GM12878 (cell line): ENCODE measurements at regions not wholly inside any gene's neighbourhood (a gene's known extent, or its start where the extent isn't known, plus 50 kb on each side); places are given as distances from the start of the nearest gene placed in this dataset.

ENCODE experiments used
- ATAC-seq: fragments of 200-7000 bp; cut with Tn5 transposase; 3 replicates; pipeline ENCODE4 v1.9.1; 2020; ENCODE audit warnings: mild to moderate bottlenecking, moderate library complexity
- BruUV-seq: library from RNA; stranded (reverse); fragments of 400-500 nt; replicated peaks from 2 replicates; lab custom pipeline; 2021; lab: Mats Ljungman, UMichigan
- CTCF ChIA-PET: fragments of 300-600 bp; sonication (Branson Sonifier 250); formaldehyde crosslinking; extraction: SDS; loops from one replicate; lab custom pipeline; 2021; ENCODE audit warnings: inconsistent platforms; lab: Yijun Ruan, JAX
- POLR2A ChIA-PET: fragments of 350-600 bp; formaldehyde crosslinking; extraction: SDS; loops from one replicate; lab custom pipeline; 2021; ENCODE audit warnings: inconsistent platforms; lab: Charles Lee
- RAD21 ChIA-PET: fragments of 300-600 bp; sonication (Branson Sonifier 250); formaldehyde crosslinking; loops from one replicate; lab custom pipeline; 2023; ENCODE audit warnings: antibody characterized with exemption; ENCODE audit not compliant: unreplicated experiment; lab: Charles Lee
- SMC1A ChIA-PET: fragments of 300-600 bp; sonication (Branson Sonifier 250); formaldehyde crosslinking; loops from one replicate; lab custom pipeline; 2023; ENCODE audit not compliant: unreplicated experiment, uncharacterized antibody; lab: Charles Lee
- DNase-seq: peaks from one replicate; pipeline ENCODE4 v3.0.0-alpha.2; 2011; ENCODE audit warnings: low read depth, low spot score
- FAIRE-seq: peaks from 3 replicates; lab custom pipeline; 2011; peaks lifted over from hg19 to GRCh38; lab: Jason Lieb, UNC
- H2AFZ ChIP-seq: 2 replicates; pipeline ENCODE4 v1.6.0; 2011; ENCODE audit warnings: low read depth, low read length, control low read depth; ENCODE audit not compliant: control insufficient read depth
- H3K27ac ChIP-seq: 2 replicates; pipeline ENCODE4 v1.5.1; 2011; ENCODE audit warnings: control low read depth; ENCODE audit not compliant: control insufficient read depth, insufficient read depth
- H3K27me3 ChIP-seq, 2 experiments: replicated peaks in 1 of 2; 2 replicates each; pipeline versions ENCODE4 v1.6.0 to v1.6.1; 2011; ENCODE audit warnings: low read length in 1 of 2; ENCODE audit not compliant: control insufficient read depth in 2 of 2, insufficient read depth in 2 of 2
- H3K36me3 ChIP-seq, 2 experiments: 2 replicates each; pipeline ENCODE4 v1.5.1; 2011; ENCODE audit warnings: low read length in 1 of 2; ENCODE audit not compliant: control insufficient read depth in 2 of 2, insufficient read depth in 2 of 2
- H3K4me1 ChIP-seq: 2 replicates; pipeline ENCODE4 v1.6.1; 2011; ENCODE audit warnings: mild to moderate bottlenecking, low read length, moderate library complexity, mixed read lengths; ENCODE audit not compliant: control insufficient read depth, insufficient read depth
- H3K4me2 ChIP-seq: 2 replicates; pipeline ENCODE4 v1.6.0; 2011; ENCODE audit warnings: control low read depth; ENCODE audit not compliant: control insufficient read depth, insufficient read depth
- H3K4me3 ChIP-seq: fragments of 200-600 bp; sonication (generic); 2 replicates; pipeline ENCODE4 v1.5.1; 2016
- H3K79me2 ChIP-seq: 2 replicates; pipeline ENCODE4 v1.6.0; 2011; ENCODE audit warnings: low read length; ENCODE audit not compliant: control insufficient read depth, insufficient read depth
- H3K9ac ChIP-seq: 2 replicates; pipeline ENCODE4 v1.8.0; 2011; ENCODE audit warnings: low read length, control low read depth, mixed read lengths; ENCODE audit not compliant: control insufficient read depth, insufficient read depth
- H3K9me3 ChIP-seq: replicated peaks from 3 replicates; pipeline ENCODE4 v1.5.1; 2011; ENCODE audit warnings: mild to moderate bottlenecking, low read length; ENCODE audit not compliant: control insufficient read depth, insufficient read depth
- H4K20me1 ChIP-seq: 2 replicates; pipeline ENCODE4 v1.6.0; 2011; ENCODE audit not compliant: control insufficient read depth, insufficient read depth
- CREB1 ChIP-seq: IDR thresholded peaks from 2 replicates; pipeline ENCODE4 v1.6.1; 2012; ENCODE audit warnings: low read depth, mild to moderate bottlenecking, inconsistent platforms
- EGR1 ChIP-seq, 2 experiments: IDR thresholded peaks; 1 replicate in 1 of 2; 2 replicates in 1 of 2; pipeline ENCODE4 v1.6.1; 2011 to 2012; ENCODE audit warnings: low read depth in 2 of 2, low read length in 2 of 2, borderline replicate concordance in 1 of 2, mild to moderate bottlenecking in 1 of 2, moderate library complexity in 1 of 2
- HDAC2 ChIP-seq: fragments of 200-600 bp; sonication (generic); IDR thresholded peaks from 2 replicates; pipeline ENCODE4 v1.6.1; 2017
- IKZF2 ChIP-seq, 2 experiments: fragments of 450-650 bp; IDR thresholded peaks; 2 replicates each; pipeline ENCODE4 v1.6.1; 2017; ENCODE audit warnings: mild to moderate bottlenecking in 2 of 2, moderate library complexity in 2 of 2
- NR2F1 ChIP-seq: fragments of 450-650 bp; conservative IDR thresholded peaks from 2 replicates; pipeline ENCODE4 v1.6.1; 2017; ENCODE audit warnings: mild to moderate bottlenecking
- POLR2AphosphoS5 ChIP-seq: IDR thresholded peaks from 2 replicates; pipeline ENCODE4 v1.6.1; 2011; ENCODE audit warnings: mild to moderate bottlenecking, low read length, inconsistent platforms
- TCF7 ChIP-seq: IDR thresholded peaks from 2 replicates; pipeline ENCODE4 v1.6.1; 2014; ENCODE audit warnings: antibody characterized with exemption, borderline replicate concordance
- ZZZ3 ChIP-seq: IDR thresholded peaks from 2 replicates; pipeline ENCODE4 v1.6.1; 2011; ENCODE audit warnings: low read depth; ENCODE audit not compliant: control insufficient read depth, insufficient read length
- WGBS: methylation state at CpG from one replicate; pipeline ENCODE4 v1.1.6; 2016; ENCODE audit warnings: low lambda C conversion rate; ENCODE audit not compliant: insufficient replicate concordance, insufficient coverage; ENCODE audit errors: missing lambda C conversion rate; 5-methylcytosine and 5-hydroxymethylcytosine counted together
- in situ Hi-C: fragments of 300-500 bp; cut with MboI; formaldehyde crosslinking; loops from 9 replicates; pipeline ENCODE4 v1.14.3; 2018; ENCODE audit warnings: mixed read lengths
- intact Hi-C: fragments of 100-400 bp; cut with micrococcal nuclease; formaldehyde crosslinking; loops from one replicate; pipeline ENCODE4 v1.14.2; 2022; ENCODE audit not compliant: unreplicated experiment
- TF ChIP-seq, protein P1 (sequence below): fragments of 150-350 bp; IDR thresholded peaks from 2 replicates; pipeline ENCODE4 v1.6.1; 2016; ENCODE audit warnings: low read depth, low read length
- TF ChIP-seq, protein P2 (sequence below): fragments of 450-650 bp; IDR thresholded peaks from 2 replicates; pipeline ENCODE4 v1.6.1; 2016; ENCODE audit warnings: mild to moderate bottlenecking
- TF ChIP-seq, protein P3 (sequence below): IDR thresholded peaks from 2 replicates; pipeline ENCODE4 v1.6.1; 2012; ENCODE audit warnings: mild to moderate bottlenecking, low read depth, low read length
- TF ChIP-seq, protein P4 (sequence below): fragments of 450-650 bp; IDR thresholded peaks from 2 replicates; pipeline ENCODE4 v1.6.1; 2017; ENCODE audit warnings: mild to moderate bottlenecking

DNA sequence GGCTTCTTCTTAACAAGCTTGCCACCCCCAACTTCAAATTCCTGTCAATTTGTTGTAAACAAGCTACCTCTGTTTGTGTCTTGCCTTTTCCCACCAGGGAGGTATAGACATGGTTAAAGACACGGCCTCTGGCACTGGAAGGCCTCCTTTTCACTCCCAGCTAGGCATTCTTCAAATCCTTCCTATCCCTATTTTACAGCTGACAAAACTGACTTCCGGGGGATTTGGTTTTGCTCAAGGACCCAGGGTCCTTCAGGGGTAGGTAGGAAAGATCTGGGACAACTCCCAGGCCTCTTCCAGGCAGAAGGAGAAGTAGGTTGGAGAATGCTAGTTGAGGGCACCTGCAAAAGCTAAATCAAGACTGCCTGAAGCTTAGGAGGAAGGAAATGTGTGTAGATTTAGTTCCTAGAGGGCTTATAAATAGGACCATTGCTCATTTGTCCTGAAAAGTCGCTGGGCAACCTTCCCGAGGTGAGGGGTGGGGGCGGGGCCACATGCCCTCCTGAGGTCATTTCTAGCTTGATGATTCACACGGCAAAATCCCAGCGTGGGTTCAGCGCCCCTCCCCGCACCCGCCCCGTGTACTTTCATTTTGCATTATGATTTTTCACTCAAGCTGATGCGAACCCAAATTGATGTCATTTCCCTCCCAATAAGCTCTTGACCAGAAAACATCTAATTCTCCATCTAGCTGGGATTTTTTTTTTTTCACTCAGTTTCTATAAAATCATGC is 365.5 kb downstream of the SHQ1 start:
- H3K27ac ChIP-seq = peak overlapping the region; percentile 60
- no peaks in the 10 kb centered on the region for H3K27me3 ChIP-seq
- CTCF ChIA-PET = interaction anchor here (0.6 to 1.2 kb wide), 7 partner anchors 9 to 545 kb away, joined by 3 to 5 read pairs (median 3); no protein-coding TSS in a partner anchor
- H3K79me2 ChIP-seq = no peaks in the 10 kb centered on the region
- POLR2A ChIA-PET = interaction anchor here (0.5 to 1.6 kb wide), 7 partner anchors 9 to 141 kb away, joined by 3 to 11 read pairs (median 3); no protein-coding TSS in a partner anchor
- peaks cover 2% of the 10 kb centered on the region; the same call in 2 of the 3 replicates for H3K9me3 ChIP-seq
- H3K4me3 ChIP-seq = 0 out of 2 replicates have a peak overlapping the region, but pooled peaks have one; percentile 2
- WGBS = 8% methylated on average over 12 of the region's 12 CpGs
- H4K20me1 ChIP-seq = no peaks in the 10 kb centered on the region
- SMC1A ChIA-PET = interaction anchor here (0.6 to 2.1 kb wide), 18 partner anchors 10 to 608 kb away, joined by 3 to 13 read pairs (median 4); no protein-coding TSS in a partner anchor
- ATAC-seq = peak; percentile 75
- H3K9ac ChIP-seq = peak overlapping the region; percentile 49; the same call in 1 of the 2 replicates
- DNase-seq = peak; percentile 48
- peak overlapping the region; percentile 86 for H3K4me2 ChIP-seq
- RAD21 ChIA-PET = interaction anchor here (0.5 to 1.7 kb wide), 8 partner anchors 10 to 607 kb away, joined by 3 to 12 read pairs (median 4); no protein-coding TSS in a partner anchor
- no peaks in the 10 kb centered on the region for H3K36me3 ChIP-seq
- peak overlapping the region; percentile 91 for H2AFZ ChIP-seq
- peaks cover 20% of the 10 kb centered on the region for H3K4me1 ChIP-seq
- intact Hi-C loops = loop anchor here (5.0 kb wide), 1 partner anchor 340 kb away; no protein-coding TSS in a partner anchor
- in situ Hi-C loops = no loop called here
- BruUV-seq = no TSS peak
- FAIRE-seq = peak; percentile 7
- TF ChIP-seq, protein P1, sequence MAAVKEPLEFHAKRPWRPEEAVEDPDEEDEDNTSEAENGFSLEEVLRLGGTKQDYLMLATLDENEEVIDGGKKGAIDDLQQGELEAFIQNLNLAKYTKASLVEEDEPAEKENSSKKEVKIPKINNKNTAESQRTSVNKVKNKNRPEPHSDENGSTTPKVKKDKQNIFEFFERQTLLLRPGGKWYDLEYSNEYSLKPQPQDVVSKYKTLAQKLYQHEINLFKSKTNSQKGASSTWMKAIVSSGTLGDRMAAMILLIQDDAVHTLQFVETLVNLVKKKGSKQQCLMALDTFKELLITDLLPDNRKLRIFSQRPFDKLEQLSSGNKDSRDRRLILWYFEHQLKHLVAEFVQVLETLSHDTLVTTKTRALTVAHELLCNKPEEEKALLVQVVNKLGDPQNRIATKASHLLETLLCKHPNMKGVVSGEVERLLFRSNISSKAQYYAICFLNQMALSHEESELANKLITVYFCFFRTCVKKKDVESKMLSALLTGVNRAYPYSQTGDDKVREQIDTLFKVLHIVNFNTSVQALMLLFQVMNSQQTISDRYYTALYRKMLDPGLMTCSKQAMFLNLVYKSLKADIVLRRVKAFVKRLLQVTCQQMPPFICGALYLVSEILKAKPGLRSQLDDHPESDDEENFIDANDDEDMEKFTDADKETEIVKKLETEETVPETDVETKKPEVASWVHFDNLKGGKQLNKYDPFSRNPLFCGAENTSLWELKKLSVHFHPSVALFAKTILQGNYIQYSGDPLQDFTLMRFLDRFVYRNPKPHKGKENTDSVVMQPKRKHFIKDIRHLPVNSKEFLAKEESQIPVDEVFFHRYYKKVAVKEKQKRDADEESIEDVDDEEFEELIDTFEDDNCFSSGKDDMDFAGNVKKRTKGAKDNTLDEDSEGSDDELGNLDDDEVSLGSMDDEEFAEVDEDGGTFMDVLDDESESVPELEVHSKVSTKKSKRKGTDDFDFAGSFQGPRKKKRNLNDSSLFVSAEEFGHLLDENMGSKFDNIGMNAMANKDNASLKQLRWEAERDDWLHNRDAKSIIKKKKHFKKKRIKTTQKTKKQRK = no peak
- TF ChIP-seq TCF7 = no peak
- no peak for TF ChIP-seq POLR2AphosphoS5
- TF ChIP-seq HDAC2 = no peak
- TF ChIP-seq, protein P2, sequence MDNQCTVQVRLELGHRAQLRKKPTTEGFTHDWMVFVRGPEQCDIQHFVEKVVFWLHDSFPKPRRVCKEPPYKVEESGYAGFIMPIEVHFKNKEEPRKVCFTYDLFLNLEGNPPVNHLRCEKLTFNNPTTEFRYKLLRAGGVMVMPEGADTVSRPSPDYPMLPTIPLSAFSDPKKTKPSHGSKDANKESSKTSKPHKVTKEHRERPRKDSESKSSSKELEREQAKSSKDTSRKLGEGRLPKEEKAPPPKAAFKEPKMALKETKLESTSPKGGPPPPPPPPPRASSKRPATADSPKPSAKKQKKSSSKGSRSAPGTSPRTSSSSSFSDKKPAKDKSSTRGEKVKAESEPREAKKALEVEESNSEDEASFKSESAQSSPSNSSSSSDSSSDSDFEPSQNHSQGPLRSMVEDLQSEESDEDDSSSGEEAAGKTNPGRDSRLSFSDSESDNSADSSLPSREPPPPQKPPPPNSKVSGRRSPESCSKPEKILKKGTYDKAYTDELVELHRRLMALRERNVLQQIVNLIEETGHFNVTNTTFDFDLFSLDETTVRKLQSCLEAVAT = 0 out of 2 replicates have a peak, but pooled peaks have one; percentile 23
- TF ChIP-seq CREB1 = peak; percentile 83
- TF ChIP-seq, protein P3, sequence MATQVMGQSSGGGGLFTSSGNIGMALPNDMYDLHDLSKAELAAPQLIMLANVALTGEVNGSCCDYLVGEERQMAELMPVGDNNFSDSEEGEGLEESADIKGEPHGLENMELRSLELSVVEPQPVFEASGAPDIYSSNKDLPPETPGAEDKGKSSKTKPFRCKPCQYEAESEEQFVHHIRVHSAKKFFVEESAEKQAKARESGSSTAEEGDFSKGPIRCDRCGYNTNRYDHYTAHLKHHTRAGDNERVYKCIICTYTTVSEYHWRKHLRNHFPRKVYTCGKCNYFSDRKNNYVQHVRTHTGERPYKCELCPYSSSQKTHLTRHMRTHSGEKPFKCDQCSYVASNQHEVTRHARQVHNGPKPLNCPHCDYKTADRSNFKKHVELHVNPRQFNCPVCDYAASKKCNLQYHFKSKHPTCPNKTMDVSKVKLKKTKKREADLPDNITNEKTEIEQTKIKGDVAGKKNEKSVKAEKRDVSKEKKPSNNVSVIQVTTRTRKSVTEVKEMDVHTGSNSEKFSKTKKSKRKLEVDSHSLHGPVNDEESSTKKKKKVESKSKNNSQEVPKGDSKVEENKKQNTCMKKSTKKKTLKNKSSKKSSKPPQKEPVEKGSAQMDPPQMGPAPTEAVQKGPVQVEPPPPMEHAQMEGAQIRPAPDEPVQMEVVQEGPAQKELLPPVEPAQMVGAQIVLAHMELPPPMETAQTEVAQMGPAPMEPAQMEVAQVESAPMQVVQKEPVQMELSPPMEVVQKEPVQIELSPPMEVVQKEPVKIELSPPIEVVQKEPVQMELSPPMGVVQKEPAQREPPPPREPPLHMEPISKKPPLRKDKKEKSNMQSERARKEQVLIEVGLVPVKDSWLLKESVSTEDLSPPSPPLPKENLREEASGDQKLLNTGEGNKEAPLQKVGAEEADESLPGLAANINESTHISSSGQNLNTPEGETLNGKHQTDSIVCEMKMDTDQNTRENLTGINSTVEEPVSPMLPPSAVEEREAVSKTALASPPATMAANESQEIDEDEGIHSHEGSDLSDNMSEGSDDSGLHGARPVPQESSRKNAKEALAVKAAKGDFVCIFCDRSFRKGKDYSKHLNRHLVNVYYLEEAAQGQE = no peak
- TF ChIP-seq IKZF2 (IDR thresholded peaks at IDR 0.05) = peak; percentile 44 to 51; a peak in 3 of 4 replicates
- TF ChIP-seq, protein P4, sequence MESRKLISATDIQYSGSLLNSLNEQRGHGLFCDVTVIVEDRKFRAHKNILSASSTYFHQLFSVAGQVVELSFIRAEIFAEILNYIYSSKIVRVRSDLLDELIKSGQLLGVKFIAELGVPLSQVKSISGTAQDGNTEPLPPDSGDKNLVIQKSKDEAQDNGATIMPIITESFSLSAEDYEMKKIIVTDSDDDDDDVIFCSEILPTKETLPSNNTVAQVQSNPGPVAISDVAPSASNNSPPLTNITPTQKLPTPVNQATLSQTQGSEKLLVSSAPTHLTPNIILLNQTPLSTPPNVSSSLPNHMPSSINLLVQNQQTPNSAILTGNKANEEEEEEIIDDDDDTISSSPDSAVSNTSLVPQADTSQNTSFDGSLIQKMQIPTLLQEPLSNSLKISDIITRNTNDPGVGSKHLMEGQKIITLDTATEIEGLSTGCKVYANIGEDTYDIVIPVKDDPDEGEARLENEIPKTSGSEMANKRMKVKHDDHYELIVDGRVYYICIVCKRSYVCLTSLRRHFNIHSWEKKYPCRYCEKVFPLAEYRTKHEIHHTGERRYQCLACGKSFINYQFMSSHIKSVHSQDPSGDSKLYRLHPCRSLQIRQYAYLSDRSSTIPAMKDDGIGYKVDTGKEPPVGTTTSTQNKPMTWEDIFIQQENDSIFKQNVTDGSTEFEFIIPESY = no peak
- TF ChIP-seq ZZZ3 = no peak
- peak; percentile 66; the same call in 1 of the 2 replicates for TF ChIP-seq NR2F1
- 0 out of 3 replicates have a peak, but pooled peaks of 1 of the 2 experiments have one; percentile 29 for TF ChIP-seq EGR1 (IDR thresholded peaks at IDR 0.05; ENCODE audit: borderline replicate concordance in 1 of 2, low read depth in 2 of 2, low read length in 2 of 2)
